Neural cell (in vitro differentiated cells): ENCODE measurements at regions not wholly inside any gene's neighbourhood (a gene's known extent, or its start where the extent isn't known, plus 50 kb on each side); places are given as distances from the start of the nearest gene placed in this dataset.

Experiments
- CTCF ChIP-seq: fragments of 450-650 bp; IDR thresholded peaks from 2 replicates; pipeline ENCODE4 v1.5.1; 2014; ENCODE audit warnings: antibody characterized with exemption, mild to moderate bottlenecking, moderate library complexity; ENCODE audit not compliant: poor library complexity, severe bottlenecking
- EP300 ChIP-seq: fragments of 450-650 bp; conservative IDR thresholded peaks from 2 replicates; pipeline ENCODE4 v1.6.1; 2014; ENCODE audit warnings: antibody characterized with exemption, mild to moderate bottlenecking, moderate library complexity; ENCODE audit not compliant: poor library complexity, severe bottlenecking
- EZH2 ChIP-seq: fragments of 200-600, 300-800 bp; shearing (Covaris generic), sonication (generic); IDR thresholded peaks from 2 replicates; pipeline ENCODE4 v1.6.1; 2014; ENCODE audit warnings: antibody characterized with exemption, low read length, borderline replicate concordance, mild to moderate bottlenecking; ENCODE audit not compliant: insufficient read depth, poor library complexity, severe bottlenecking
- MXI1 ChIP-seq: fragments of 450-650 bp; conservative IDR thresholded peaks from 2 replicates; pipeline ENCODE4 v1.6.1; 2014; ENCODE audit warnings: antibody characterized with exemption, mild to moderate bottlenecking; ENCODE audit not compliant: poor library complexity, severe bottlenecking
- POLR2AphosphoS5 ChIP-seq: IDR thresholded peaks from 2 replicates; pipeline ENCODE4 v1.6.1; 2012
- RAD21 ChIP-seq: fragments of 450-650 bp; conservative IDR thresholded peaks from 2 replicates; pipeline ENCODE4 v1.6.1; 2014; ENCODE audit warnings: antibody characterized with exemption, mild to moderate bottlenecking, moderate library complexity
- TAF1 ChIP-seq: IDR thresholded peaks from 2 replicates; pipeline ENCODE4 v1.6.1; 2012; ENCODE audit warnings: low read depth

GRCh38 chr10:44262551-44263251 is 122.2 kb downstream of the CXCL12 start:
- TF ChIP-seq TAF1, result no peak
- TF ChIP-seq CTCF, result no peak
- TF ChIP-seq MXI1, result no peak
- no peak for TF ChIP-seq RAD21
- TF ChIP-seq POLR2AphosphoS5, result no peak
- TF ChIP-seq EZH2, result no peak
- no peak for TF ChIP-seq EP300
